Effector memory CD4-positive, alpha-beta T cell (primary cell): ENCODE measurements at regions not wholly inside any gene's neighbourhood (a gene's known extent, or its start where the extent isn't known, plus 50 kb on each side); places are given as distances from the start of the nearest gene placed in this dataset.
A peak's percentile ranks its signal among the peaks of the same experiment; 100 is the strongest.
"Not testable (repeated sequence)": the region's sequence is repeated elsewhere in the genome, so short reads cannot be mapped to it uniquely, and the experiment has no call there.

Experiments
- DNase-seq, 3 donors: peaks; one replicate each; pipeline ENCODE4 v3.0.0-alpha.2; 2020
- H3K27ac ChIP-seq: 2 replicates; pipeline ENCODE4 v1.7.0; 2013; ENCODE audit warnings: mild to moderate bottlenecking, low read length, moderate library complexity; ENCODE audit not compliant: insufficient read depth, poor library complexity, severe bottlenecking
- H3K27me3 ChIP-seq: replicated peaks from 2 replicates; pipeline ENCODE4 v1.7.0; 2013; ENCODE audit warnings: mild to moderate bottlenecking, low read length; ENCODE audit not compliant: insufficient read depth, control insufficient read depth, poor library complexity, severe bottlenecking
- H3K36me3 ChIP-seq: 2 replicates; pipeline ENCODE4 v1.7.0; 2013; ENCODE audit warnings: mild to moderate bottlenecking, low read length, moderate library complexity; ENCODE audit not compliant: control insufficient read depth, insufficient read depth
- H3K4me1 ChIP-seq: 2 replicates; pipeline ENCODE4 v1.7.0; 2013; ENCODE audit warnings: low read length, mild to moderate bottlenecking; ENCODE audit not compliant: control insufficient read depth, insufficient read depth, poor library complexity, severe bottlenecking
- H3K4me3 ChIP-seq: 2 replicates; pipeline ENCODE4 v1.7.0; 2013; ENCODE audit warnings: low read length, low read depth, mild to moderate bottlenecking; ENCODE audit not compliant: insufficient read depth, poor library complexity, severe bottlenecking
- H3K9me3 ChIP-seq: 2 replicates; pipeline ENCODE4 v1.7.0; 2013; ENCODE audit warnings: mild to moderate bottlenecking, low read length, moderate library complexity; ENCODE audit not compliant: control insufficient read depth

GRCh38 chr1:101116006-101116405 is 90.4 kb upstream of the DPH5 start:
- no peaks in the 10 kb centered on the region for H3K27me3 ChIP-seq
- no peaks in the 10 kb centered on the region for H3K9me3 ChIP-seq
- H3K4me3 ChIP-seq: no peak overlapping the region
- no peaks in the 10 kb centered on the region for H3K36me3 ChIP-seq
- DNase-seq: no peak
- H3K27ac ChIP-seq: no peak overlapping the region
- peaks cover 8% of the 10 kb centered on the region for H3K4me1 ChIP-seq

GRCh38 chr1:101115112-101115511 is 89.5 kb upstream of the DPH5 start:
- H3K9me3 ChIP-seq: no peaks in the 10 kb centered on the region
- H3K4me1 ChIP-seq: peaks cover 8% of the 10 kb centered on the region
- no peaks in the 10 kb centered on the region for H3K36me3 ChIP-seq
- H3K27ac ChIP-seq: no peak overlapping the region
- no peak overlapping the region for H3K4me3 ChIP-seq
- H3K27me3 ChIP-seq: no peaks in the 10 kb centered on the region
- DNase-seq: no peak

GRCh38 chr1:101114128-101114527 is 88.5 kb upstream of the DPH5 start:
- not testable (repeated sequence) for H3K27me3 ChIP-seq, DNase-seq, H3K4me1 ChIP-seq, H3K27ac ChIP-seq, H3K4me3 ChIP-seq, H3K36me3 ChIP-seq, H3K9me3 ChIP-seq

- H3K4me1 ChIP-seq: peaks cover 8% of the 10 kb centered on the region
- no peaks in the 10 kb centered on the region for H3K36me3 ChIP-seq
- H3K27me3 ChIP-seq: no peaks in the 10 kb centered on the region
- H3K27ac ChIP-seq: peak overlapping the region; percentile 77
- DNase-seq: peak; percentile 63 to 76 (median 65)
- no peak overlapping the region for H3K4me3 ChIP-seq
- no peaks in the 10 kb centered on the region for H3K9me3 ChIP-seq
Observed at GRCh38 chr1:101112051-101112780, 86.6 kb upstream of the DPH5 start.

GRCh38 chr1:101111461-101111860 is 85.9 kb upstream of the DPH5 start:
- Histone ChIP-seq H3K36me3 (no peaks in the 10 kb centered on the region), H3K9me3 (no peaks in the 10 kb centered on the region), H3K4me3 (no peak overlapping the region), H3K4me1 (peaks cover 8% of the 10 kb centered on the region), H3K27me3 (no peaks in the 10 kb centered on the region), H3K27ac (peak overlapping the region; percentile 59)
- no peak for DNase-seq

GRCh38 chr1:101109791-101110190 is 84.2 kb upstream of the DPH5 start:
- Histone ChIP-seq H3K27me3 (no peaks in the 10 kb centered on the region), H3K4me1 (peaks cover 8% of the 10 kb centered on the region), H3K4me3 (no peak overlapping the region), H3K27ac (no peak overlapping the region), H3K36me3 (no peaks in the 10 kb centered on the region), H3K9me3 (no peaks in the 10 kb centered on the region)
- DNase-seq: no peak

GRCh38 chr1:101108111-101108500 is 82.5 kb upstream of the DPH5 start:
- Histone ChIP-seq H3K27me3 (no peaks in the 10 kb centered on the region), H3K36me3 (no peaks in the 10 kb centered on the region), H3K9me3 (no peaks in the 10 kb centered on the region), H3K27ac (no peak overlapping the region), H3K4me1 (peaks cover 8% of the 10 kb centered on the region), H3K4me3 (no peak overlapping the region)
- no peak for DNase-seq

- no peak for DNase-seq
- no peaks in the 10 kb centered on the region for H3K9me3 ChIP-seq
- no peaks in the 10 kb centered on the region for H3K27me3 ChIP-seq
- H3K36me3 ChIP-seq: no peaks in the 10 kb centered on the region
- peaks cover 8% of the 10 kb centered on the region for H3K4me1 ChIP-seq
- H3K27ac ChIP-seq: no peak overlapping the region
- H3K4me3 ChIP-seq: no peak overlapping the region
Observed at GRCh38 chr1:101107496-101108110, 82.0 kb upstream of the DPH5 start.

GRCh38 chr1:101105877-101106276 is 80.3 kb upstream of the DPH5 start:
- no peaks in the 10 kb centered on the region for H3K9me3 ChIP-seq
- H3K27me3 ChIP-seq: no peaks in the 10 kb centered on the region
- no peaks in the 10 kb centered on the region for H3K36me3 ChIP-seq
- H3K4me1 ChIP-seq: peaks cover under 1% of the 10 kb centered on the region
- DNase-seq: no peak
- no peak overlapping the region for H3K4me3 ChIP-seq
- no peak overlapping the region for H3K27ac ChIP-seq

- no peaks in the 10 kb centered on the region for H3K4me1 ChIP-seq
- H3K4me3 ChIP-seq: no peak overlapping the region
- DNase-seq: no peak
- H3K27ac ChIP-seq: no peak overlapping the region
- H3K36me3 ChIP-seq: no peaks in the 10 kb centered on the region
- no peaks in the 10 kb centered on the region for H3K9me3 ChIP-seq
- no peaks in the 10 kb centered on the region for H3K27me3 ChIP-seq
Observed at GRCh38 chr1:101102426-101103156, 77.0 kb upstream of the DPH5 start.
